Hepatocyte (in vitro differentiated cells): ENCODE measurements at regions not wholly inside any gene's neighbourhood (a gene's known extent, or its start where the extent isn't known, plus 50 kb on each side); places are given as distances from the start of the nearest gene placed in this dataset.

ENCODE experiments used
- EZH2 ChIP-seq: fragments of 200-600 bp; sonication (generic); IDR thresholded peaks from 2 replicates; pipeline ENCODE4 v1.6.1; 2016; ENCODE audit warnings: antibody characterized with exemption, mild to moderate bottlenecking, borderline replicate concordance
- EZH2phosphoT487 ChIP-seq: fragments of 200-600 bp; sonication (generic); IDR thresholded peaks from one replicate; pipeline ENCODE4 v1.6.1; 2018; ENCODE audit warnings: antibody characterized with exemption, mild to moderate bottlenecking, low read depth, moderate library complexity; ENCODE audit not compliant: unreplicated experiment, severe bottlenecking
- TF ChIP-seq, protein P1 (sequence below): fragments of 200-600 bp; sonication (generic); IDR thresholded peaks from 2 replicates; pipeline ENCODE4 v1.5.1; 2016; ENCODE audit warnings: antibody characterized with exemption, mild to moderate bottlenecking; ENCODE audit not compliant: poor library complexity

DNA sequence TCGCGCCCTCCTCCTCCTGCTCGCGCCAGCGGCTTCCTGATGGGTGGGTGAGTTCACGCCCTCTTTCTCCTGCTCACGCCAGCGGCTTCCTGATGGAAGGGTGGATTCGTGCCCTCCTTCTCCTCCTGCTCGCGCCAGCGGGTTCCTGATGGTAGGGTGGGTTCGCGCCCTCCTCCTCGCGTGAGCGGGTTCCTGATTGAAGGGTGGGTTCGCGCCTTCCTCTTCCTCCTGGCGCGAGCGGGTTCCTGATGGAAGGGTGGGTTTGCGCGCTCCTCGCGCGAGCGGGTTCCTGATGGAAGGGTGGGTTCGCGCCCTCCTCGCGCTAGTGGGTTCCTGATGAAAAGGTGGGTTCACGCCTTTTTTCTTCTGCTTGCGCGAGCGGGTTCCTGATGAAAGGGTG lies 62.0 kb upstream of the MGAT5 start:
- TF ChIP-seq, protein P1, sequence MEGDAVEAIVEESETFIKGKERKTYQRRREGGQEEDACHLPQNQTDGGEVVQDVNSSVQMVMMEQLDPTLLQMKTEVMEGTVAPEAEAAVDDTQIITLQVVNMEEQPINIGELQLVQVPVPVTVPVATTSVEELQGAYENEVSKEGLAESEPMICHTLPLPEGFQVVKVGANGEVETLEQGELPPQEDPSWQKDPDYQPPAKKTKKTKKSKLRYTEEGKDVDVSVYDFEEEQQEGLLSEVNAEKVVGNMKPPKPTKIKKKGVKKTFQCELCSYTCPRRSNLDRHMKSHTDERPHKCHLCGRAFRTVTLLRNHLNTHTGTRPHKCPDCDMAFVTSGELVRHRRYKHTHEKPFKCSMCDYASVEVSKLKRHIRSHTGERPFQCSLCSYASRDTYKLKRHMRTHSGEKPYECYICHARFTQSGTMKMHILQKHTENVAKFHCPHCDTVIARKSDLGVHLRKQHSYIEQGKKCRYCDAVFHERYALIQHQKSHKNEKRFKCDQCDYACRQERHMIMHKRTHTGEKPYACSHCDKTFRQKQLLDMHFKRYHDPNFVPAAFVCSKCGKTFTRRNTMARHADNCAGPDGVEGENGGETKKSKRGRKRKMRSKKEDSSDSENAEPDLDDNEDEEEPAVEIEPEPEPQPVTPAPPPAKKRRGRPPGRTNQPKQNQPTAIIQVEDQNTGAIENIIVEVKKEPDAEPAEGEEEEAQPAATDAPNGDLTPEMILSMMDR, result no peak
- TF ChIP-seq EZH2 (no peak), EZH2phosphoT487 (no peak)
